NCI-H128 (cell line): ENCODE measurements at regions not wholly inside any gene's neighbourhood (a gene's known extent, or its start where the extent isn't known, plus 50 kb on each side); places are given as distances from the start of the nearest gene placed in this dataset.

Experiments
- DNase-seq: peaks from one replicate; lab custom pipeline; 2025; ENCODE audit not compliant: unreplicated experiment; lab: John Stamatoyannopoulos, UW

DNA sequence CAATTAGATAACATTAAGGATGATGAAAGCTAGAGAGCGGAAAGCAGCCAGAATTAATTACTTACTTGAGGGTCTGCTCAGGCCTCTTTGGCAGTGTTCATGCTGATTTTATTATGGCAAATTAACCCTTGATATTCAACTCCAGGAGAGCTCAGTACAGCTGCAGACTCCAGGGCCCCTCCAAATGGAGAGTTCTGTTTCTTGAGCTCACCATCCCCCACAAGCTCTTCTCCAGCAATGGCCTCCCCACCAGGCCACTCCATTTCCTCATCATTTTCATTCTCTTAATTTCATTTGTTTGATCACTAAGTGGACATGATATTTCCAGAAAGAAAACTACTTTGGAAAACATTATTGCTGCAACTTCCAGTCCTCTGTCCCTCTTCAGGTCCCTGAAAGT, 513.3 kb upstream of the NOX3 start:
- DNase-seq = no peak

DNA sequence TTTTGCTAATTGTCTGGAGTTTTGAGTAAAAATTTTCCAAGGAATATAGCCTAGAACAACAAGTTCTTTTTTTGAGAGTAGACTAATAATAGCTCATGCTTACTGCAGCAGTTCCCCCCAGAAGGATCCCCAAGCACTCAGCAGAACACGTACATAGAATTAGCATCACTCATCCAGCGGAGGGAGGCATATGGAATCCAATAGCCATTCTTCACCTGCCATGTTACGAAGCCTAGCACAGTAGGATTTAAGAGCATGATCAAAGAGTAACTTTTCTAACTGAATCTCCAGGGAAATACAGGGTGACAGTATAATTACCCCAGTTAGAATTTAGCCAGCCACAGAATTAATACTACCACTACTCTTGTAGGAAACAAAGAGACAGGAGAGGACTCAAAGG, 511.7 kb upstream of the NOX3 start:
- DNase-seq = no peak

DNA sequence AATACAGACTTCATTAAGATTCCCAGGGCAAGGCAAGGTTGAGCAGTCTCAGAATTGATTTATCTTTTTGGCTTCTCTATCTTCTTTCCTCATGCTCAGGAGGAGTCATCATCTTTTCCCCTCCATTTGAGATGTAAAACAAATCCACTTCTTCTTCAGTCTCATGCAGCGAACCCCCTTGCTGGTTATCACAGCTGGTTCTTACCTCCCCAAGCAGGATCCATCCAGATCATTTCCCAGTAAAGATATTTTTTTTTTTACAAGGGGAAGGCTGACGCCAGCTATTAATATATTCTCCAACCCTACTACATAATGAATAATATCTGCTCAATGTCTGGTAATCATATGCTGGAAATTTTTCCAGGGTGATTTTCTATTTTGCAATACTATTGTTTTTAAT, 508.9 kb upstream of the NOX3 start:
- no peak for DNase-seq

DNA sequence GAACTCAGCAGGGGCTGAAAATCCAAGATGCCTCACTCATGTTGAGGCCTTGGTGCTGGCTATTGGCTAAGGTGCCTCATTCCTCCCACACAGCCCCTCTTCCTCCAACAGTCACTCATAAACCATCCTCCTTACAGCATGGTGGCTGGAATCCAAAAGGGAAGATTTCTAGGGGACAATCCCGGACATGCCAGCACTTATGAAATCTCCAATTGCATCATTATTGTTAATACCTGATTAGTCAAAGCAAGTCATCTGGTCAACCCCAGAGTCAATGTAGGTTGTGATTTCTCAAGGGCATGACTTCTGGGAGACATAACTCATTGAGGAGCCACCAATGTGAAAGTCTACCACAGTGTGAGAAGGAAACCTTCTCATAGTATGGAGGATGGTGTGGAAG, 506.6 kb upstream of the NOX3 start:
- DNase-seq = no peak

DNA sequence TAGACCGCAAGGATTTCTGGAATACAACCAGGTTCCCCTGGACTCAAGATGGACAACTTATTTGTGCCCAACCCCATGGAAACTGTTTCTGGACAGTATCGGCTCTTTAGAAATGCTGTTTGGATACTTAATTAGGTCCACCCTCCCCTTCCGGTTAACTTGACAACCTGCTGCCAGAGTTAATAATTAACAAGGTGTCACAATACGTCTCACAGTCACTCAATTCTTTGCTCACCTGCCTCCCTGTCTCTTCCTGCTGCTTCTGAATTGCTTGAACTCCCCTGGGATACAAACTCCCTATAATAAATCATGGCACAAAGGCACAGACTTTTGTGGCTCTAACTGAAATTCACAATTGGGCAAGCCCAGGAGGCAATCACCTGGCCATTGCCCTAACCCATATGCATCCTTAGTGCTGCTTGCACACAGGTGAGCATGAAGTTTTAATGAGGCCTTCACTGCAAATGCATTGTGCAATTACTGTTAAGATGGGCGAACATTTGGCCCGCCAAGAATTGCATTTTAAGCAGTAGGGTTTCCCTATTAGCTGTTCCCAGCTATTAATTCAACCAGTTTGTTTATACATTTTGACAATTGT, 504.4 kb upstream of the NOX3 start:
- DNase-seq = peak; percentile 38

DNA sequence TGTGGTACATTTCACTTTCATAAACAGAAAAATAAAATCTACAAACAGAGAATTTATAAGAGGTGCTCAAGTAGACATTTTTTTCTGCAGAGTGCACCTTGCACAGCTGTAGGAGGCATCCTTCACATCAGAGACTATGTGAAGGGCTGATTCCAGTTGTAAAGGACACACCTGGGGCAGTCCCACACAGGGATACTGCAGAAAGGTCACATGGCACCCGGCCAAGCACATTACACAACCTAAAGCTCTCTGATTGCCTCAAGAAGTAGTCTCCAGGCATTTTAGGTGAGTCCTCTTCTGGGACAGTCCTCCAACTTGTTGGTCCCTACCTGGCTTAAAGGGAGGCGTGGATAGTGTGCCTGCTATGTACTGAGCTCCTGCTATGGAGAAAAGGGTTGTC, 502.9 kb upstream of the NOX3 start:
- DNase-seq = no peak

DNA sequence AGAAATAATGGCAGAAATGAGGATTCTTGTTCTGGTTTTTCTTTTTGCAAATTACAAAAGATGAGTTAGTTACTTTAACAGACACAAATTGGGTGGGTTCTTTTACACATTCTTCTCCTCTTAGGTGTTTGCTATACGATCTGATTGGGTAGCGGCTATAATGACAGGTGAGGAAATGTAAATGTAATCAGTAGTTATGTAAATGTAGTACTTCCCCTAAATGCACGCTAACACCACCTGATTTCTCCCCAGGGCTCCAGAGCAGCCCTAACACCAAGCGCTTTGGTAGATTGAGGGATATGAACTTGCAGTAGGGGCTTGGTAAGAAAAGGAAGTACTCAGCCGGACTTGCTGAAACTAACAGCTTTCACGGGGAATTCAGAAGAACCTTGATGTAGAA, 499.4 kb upstream of the NOX3 start:
- no peak for DNase-seq

DNA sequence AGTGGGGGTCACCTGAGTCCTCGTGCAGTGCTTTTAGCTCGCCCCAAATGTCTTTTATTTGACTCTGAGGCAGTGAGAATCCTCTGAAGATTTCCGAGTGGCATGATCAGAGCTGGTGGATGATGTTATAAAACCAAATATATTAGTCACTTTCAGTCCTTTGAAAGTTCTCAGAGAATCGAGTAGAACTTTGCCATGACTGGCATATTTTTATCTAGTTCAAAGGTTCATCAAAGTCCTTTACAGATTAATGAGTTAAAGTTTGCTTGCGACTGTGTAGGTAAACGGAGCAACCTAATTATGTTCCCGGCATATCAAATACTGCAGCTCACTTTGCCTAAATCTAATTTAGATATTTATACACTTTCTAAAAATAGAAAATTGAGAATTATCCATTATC, 498.5 kb upstream of the NOX3 start:
- no peak for DNase-seq

DNA sequence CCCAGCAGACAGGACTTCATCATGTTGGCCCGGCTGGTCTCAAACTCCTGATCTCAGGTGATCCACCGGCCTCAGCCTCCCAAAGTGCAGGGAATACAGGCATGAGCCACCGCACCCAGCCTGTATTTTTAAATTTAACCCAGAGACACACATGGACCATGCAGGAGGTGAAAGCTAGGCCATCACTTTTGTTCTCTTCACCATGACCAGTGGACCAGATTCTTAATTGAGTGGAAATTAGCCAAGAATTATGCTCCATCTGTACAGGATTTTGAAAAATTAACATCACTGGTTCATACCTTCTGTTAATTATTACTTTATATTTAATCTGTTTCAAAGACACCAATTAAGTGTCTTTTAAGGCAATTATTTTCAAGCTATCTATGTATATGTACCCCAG, 493.6 kb upstream of the NOX3 start:
- no peak for DNase-seq

DNA sequence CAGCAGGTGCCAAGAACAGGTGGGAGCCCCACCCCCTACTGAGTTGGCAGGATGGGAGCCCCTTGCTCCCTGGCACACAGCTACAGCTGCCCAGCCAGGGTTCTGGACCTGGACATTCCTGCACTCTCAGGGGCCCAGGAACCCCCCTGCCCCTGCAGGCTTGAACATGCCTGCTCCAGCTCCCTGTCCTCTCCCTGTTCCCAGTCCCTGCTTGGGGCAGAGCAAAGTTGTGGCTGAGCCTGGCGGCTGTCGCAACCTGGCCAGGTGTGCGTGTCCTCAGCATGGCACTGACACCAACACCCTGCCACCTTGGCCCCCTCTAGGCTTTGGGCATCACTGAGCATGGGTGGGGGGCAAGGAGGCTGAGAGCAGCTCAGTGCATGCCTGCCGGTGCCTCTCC, 491.2 kb upstream of the NOX3 start:
- DNase-seq = no peak

DNA sequence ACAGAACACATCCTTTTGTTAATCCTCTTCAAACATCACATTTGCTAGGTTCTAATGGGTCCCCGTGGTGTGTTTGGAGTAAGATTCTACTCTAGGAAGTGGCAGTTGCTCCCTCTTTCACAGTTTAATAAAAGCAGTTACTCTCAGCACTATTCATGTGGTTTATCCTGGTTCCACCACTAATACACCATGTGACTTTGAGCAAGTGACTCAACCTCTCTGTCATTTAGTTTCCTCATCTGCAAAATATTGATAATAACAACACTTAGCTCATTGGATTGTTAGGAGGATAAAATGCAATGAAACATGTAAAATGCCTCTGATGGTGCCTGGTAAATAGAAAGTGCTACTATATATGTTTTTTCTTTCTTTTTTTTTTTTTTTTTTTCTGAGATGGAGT, 488.0 kb upstream of the NOX3 start:
- no peak for DNase-seq

DNA sequence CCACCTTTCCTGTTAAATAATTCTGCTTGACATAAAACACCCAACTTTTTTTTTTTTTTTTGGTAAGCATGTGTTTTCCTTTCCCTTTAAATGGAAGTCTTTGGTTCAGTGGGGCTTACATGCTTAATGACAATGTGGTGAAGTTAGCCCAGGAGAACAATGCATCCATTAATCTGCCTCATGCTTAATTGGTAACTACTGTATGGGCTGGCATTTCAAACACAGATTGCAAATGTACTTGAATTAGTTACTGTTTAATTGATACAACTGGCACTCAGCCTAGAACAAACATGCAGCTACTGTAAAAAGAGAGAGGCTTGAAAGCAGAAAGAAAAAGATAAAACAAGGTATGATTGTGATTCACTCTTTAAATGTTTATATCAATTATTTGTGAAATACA, 483.6 kb upstream of the NOX3 start:
- peak; percentile 17 for DNase-seq

DNA sequence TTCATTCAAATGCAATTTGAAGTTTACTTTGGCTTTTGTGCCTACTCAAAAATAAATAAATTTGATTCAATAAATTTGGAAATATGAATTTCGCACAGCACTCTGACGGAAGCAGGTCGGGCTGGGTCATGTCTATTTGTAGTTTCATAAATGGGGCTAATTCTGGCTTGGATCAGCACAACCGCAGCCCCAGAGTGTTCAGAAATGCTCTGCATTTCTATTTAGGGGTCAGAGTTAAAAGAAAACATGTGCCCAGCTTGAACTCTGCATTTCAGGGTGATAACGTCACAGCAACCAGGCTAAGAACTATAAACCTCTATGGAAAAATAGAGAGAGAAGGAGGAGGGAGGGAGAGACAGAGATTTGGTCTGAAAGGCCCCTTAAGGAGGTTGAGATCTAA, 480.9 kb upstream of the NOX3 start:
- no peak for DNase-seq

DNA sequence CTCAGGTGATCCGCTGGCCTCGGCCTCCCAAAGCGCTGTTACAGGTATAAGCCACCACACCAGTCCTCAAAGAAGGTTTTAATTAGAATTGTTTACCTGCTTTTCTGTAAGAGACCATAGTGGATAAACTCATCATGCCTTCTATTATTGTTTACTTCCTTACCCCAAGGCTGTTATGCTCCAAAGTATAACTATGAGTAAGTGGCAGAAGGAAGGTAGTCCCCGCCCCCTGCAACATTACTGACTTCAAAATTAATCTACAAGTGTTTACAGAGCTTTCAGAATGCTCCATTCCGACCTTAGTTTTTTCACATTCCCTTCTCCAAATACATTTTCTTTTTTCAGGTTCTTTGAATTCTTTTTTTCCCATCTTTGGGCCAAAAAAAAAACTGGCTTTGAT, 480.5 kb upstream of the NOX3 start:
- DNase-seq = no peak

DNA sequence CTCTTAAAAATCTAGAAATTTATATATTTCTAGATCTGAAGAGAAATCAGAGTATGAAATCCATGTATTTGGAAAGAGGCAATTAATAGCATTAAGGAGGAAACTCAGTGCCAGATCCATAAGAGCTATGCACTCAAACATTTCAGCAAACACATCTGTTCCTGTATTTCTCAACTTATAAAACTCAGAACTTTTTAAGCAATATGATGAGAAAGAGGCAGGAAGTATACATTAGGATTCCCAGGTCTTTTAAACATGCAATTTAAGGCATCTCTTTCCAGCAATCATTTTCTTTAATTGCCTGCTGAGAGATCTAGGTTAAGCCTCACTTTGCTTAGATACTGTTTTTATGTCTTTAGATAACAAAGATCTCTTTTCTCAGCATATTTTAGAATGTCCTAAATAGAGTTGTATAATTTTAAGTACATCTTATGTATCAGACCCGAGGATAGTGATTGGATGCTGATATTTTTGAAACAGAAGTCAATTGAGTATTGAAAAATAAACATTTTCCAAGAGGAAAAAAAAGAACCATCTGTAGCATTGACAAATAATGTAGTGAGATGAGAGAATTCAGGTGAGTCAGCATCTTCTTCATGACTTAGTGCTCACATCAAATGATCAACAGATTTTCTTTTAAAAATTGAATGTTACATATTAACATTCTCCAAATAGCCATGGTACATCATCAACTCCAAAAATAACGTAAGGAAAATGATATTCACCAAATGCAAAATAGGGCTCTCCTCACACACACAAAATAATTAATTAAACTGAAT, 461.4 kb upstream of the NOX3 start:
- no peak for DNase-seq

DNA sequence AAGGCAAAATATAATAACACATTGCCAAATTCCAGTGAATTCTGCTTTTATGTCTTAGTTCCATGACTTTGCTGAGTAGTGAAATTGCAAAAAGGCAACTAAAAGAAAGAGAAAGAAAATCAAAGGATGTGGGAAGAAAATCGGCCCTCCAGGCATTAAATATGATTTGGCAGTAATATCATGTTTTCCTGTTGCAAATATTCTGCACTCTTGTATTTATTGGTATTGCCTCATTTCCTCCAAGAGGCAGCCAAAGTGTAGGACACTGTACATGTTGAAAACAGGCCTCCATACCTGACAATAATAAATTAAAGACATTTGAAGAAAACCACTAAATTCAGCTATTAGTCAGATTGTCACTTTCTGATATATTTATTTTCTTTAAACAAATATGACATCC, 460.0 kb upstream of the NOX3 start:
- no peak for DNase-seq

DNA sequence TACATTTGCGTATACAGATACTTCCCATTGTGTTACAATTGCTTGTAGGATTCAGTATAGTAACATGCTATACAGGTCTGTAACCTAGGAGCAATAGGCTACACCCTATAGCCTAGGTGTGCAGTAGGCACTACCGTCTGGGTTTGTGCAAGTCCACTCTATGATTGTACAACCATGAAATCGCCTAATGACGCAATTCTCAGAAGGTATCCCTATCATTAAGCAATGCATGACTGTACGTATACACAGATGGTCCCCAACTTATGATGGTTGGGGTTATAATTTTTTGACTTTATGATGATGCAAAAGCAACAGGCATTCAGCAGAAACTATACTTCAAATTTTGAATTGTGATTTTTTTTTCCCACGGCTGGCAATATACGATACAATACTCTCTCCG, 458.2 kb upstream of the NOX3 start:
- DNase-seq = no peak

DNA sequence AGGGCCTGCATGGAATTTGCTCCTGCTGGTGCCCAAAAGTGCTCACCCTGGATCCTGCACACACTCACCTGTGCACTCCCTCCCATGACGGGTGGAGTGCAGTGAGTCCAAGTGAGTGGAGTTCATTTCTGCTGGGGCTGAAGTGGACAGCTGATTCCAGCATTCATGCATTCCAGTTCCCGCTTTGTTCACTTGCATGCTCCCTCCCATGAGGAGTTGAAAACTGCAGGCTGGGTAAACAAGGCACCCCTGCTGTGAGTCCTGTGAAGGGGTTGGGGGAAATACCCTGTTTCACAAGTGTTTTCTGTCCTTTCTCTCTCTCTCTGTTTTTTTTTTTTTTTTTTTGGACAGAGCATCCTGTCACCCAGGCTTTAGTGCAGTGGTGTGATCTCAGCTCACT, 454.1 kb upstream of the NOX3 start:
- DNase-seq = no peak

DNA sequence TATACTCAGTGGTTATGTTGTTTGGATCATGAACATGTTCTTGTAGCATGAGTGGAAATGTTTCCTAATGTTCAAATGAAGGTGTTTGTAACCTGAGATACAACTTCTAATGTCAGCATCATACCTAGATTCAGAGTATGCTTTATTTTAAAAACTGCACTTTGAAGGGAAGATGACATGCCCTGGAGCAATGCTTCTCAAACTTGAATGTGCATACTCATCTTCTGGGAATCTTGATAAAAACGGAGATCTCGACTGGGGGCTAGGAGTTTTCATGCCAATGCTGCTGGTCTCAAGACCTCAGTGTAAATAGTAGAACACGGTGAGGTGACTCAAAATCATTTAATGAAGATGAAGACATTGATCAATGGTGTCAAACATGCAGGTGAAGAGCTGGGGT, 440.0 kb upstream of the NOX3 start:
- no peak for DNase-seq

DNA sequence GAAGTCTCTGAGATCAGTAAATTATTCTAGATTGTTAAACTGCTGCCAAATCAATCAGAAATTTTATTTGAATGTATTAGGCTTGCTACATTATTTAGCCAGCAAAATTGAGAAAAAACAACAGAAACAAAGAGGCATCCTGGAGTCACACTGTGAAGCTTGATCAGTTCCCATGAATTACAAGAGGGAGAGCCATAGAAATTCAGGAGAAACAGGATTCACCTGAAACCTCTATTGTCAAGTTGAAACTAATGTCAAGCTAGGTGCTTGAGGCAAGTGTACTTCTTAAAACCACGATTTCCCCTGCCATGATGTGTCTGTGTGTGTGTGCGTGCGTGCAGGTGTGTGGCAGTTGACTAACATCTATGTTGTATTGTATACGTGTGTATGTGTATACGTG, 439.1 kb upstream of the NOX3 start:
- DNase-seq = no peak

DNA sequence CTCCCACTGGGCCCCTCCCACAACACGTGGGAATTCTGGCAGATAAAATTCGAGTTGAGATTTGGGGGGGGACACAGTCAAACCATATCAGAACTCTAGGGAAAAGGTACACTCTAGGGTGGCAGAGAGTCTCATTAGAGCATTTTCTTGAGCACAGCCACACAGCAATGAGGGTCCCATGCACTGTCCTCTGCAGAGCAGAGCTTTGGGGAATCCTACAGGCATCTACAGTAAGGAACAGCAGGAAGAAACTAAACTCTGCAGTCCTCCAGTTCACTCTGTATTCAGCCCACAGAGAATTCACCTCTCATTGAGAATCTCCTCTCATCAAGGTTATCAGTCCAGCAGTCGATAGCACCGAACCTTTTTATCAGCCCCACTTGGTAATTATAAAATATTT, 438.6 kb upstream of the NOX3 start:
- DNase-seq = no peak

DNA sequence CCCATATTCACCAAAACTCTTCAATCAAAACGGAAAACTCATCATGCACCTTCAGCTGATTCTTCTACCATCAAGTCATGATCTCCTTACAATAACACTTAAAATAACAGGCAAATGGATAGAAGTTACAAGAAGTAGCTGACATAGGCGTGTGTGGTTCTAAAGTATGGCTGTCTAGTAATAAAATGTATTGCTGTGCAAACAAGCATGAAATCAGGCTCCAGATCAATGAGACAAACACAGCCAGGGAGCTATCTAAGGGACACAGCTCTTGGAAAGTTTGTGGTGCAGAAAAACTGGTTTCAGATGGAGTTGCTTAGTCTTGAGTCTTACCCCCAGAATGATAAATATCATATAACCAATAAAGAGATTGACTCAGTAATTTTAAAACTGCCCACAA, 434.8 kb upstream of the NOX3 start:
- no peak for DNase-seq

DNA sequence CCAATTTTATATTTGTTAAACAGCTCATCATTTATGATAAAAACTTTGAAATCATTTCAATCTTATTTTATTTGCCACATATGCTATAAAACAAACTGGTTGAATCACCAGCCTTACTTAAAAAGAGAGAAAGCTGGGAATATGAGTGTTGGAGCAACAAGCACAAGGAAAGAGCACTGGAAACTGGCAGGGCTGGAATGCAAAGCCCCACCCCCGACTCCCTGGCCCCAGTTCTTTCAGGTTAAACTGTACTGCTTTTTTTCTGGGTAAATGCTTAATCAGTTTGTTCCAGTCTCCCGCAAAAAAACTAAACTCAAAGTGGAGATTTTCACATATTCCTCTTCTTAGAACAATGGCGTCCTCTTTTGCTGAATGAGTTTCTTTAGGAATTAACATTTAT, 433.8 kb upstream of the NOX3 start:
- DNase-seq = no peak
